HG03103 (cell line): ENCODE measurements at regions not wholly inside any gene's neighbourhood (a gene's known extent, or its start where the extent isn't known, plus 50 kb on each side); places are given as distances from the start of the nearest gene placed in this dataset.
"Not testable (repeated sequence)": the region's sequence is repeated elsewhere in the genome, so short reads cannot be mapped to it uniquely, and the experiment has no call there.

ENCODE experiments used
- ATAC-seq: cut with Tn5 transposase; IDR thresholded peaks from one replicate; pipeline ENCODE4 v1.9.1; 2021; ENCODE audit warnings: low read depth; ENCODE audit not compliant: unreplicated experiment

- ATAC-seq: no peak
These were observed 107.1 kb downstream of the USP22 start for GRCh38 chr17:20935740-20936139.

GRCh38 chr17:20938244-20938643, 104.6 kb downstream of the USP22 start:
- ATAC-seq: no peak

GRCh38 chr17:20938988-20939615, 103.7 kb downstream of the USP22 start:
- no peak for ATAC-seq

DNA sequence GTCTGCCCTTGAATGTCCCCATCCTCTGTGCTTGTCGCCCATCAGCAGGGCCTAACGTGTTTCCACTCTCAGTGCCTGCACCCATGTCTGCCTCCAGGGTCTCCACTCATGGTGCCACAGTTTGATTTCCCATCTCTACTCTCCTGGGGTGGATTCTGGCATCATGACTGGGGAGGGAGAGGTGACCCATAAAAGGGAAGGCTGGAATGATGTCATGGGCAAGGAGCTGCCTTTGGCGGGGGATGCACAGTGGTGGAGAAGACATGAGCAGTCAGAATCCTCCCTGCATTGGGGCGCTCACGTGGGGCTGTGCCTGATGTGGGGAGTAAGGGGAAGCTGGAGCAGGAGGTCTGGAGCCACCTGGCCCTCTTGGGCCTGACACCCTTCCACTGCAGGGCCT, 100.9 kb downstream of the USP22 start:
- no peak for ATAC-seq

DNA sequence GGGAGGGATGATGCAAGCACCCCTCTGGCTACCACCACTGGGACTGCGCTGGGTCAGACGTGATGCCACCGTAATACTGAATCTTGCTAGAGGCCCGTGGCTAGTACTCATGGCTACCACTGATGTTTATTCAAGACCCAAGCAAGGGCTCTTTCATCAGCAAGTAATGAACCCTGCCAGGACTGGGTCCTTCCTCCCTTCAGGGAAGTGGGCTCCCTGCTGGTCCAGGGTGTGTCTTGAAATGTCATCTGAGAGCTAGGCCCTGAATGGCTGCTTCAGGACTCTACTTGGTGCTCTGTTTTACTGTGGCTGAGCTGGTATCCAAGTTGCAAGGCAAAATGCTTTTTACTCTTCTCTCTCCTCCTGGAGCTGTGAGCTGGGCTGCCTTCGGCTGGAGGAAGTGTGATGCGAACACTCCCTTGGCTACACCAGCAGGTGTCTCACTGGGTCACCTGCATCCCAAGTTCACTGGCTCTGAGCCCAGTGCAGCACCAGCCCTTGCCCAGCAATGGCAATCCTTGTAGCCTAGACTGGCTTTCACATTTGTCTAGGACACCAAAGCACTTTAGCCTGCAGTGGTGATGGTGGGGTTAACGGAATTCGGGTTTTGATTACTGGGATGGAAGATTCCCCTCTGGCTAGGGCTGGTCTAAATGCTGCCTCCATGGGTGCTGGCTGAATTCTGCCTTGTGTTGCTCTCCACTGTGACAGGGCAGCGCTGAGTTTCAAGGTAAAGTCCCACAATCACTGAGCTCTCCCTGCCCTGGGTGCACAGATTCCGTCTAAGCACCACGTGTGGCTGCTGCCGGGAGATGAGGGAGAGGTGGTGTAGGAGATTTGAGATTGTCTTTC, 98.6 kb downstream of the USP22 start:
- no peak for ATAC-seq

- not testable (repeated sequence) for ATAC-seq
These were observed 95.1 kb downstream of the USP22 start for GRCh38 chr17:20947708-20948107.

- ATAC-seq: no peak
These were observed 93.6 kb downstream of the USP22 start for GRCh38 chr17:20948984-20949777.
